ENCODE measurements at regions not wholly inside any gene's neighbourhood (a gene's known extent, or its start where the extent isn't known, plus 50 kb on each side); places are given as distances from the start of the nearest gene placed in this dataset.
A peak's percentile ranks its signal among the peaks of the same experiment; 100 is the strongest.

DNA sequence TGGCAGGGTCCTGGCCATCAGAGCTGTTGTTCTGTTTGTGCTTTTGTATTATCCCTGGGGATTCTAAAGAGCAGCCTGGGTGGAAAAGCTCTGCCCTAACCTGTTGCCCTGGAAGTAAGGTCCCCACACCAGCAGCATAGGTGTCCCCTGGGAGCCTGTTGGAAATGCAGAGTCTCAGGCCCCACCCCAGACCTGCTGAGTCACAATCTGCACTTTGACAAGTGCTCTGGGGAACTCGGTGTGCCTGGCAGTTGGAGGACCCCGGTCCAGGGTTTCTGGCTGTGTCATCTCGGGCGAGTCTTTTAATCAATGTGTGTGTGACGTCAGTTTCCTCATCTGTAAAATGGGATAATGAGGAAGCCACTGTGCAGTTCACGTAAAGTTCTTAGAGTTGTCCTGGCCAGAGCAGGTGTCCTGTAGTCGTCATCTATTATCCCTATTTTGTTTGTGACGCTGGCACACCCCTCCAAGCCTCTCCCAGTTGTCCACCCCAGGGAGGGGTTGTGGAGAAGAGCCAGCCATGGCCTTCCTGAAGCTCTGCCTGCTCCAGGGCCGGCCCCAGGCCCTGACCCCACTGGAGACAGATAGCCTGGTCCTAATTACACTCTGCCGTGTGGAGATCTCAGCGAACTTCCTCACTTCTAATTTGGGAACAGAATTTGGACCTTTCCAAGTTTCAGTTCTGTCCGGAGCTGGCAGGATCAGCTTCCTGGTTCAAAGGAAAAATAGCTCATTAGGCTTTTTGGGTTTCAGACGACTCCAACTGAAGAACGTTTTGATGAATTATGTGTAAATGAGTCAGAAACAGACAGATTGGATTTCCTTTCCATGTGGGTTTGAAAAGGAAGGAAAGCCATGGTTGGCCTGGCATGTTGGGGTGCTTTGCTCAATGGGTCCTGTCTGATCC is 295.7 kb upstream of the FOXF1 start:
- no peak for DNase-seq (ENCODE audit: low spot score)

DNA sequence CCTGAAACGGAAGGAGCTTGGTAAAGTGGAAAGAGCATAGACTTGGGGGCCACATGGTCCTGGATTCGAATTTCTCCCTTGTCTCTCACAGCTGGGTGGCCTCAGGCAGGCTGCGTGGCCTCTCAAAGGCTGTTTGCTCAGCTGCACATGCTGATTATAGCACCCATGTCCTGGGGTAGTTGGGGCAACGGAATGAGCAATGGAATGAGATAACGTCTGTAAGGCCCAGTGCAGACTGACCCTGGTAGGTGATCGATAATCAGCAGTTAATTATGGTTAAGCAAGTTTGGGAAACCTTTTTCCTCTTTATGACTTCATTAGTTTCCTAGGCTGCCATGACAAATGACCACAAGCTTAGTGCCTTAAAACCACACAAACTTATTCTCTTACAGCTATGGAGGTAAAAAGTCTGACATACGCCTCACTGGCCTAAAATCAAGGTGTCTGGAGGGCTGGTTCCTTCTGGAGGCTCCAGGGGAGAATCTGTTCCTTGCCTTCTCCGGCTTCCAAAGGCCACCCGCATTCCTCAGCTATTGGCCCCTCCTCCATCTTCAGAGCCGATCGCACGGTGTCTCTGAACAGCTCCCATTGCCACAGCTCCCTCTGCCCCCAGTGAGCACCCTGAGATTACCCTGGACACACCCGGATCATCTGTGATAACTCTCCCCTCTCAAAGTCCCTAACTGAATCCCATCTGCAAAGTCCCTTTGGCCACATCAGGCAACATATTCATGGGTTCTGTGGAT is 294.9 kb upstream of the FOXF1 start:
- DNase-seq (ENCODE audit: low spot score) = no peak

DNA sequence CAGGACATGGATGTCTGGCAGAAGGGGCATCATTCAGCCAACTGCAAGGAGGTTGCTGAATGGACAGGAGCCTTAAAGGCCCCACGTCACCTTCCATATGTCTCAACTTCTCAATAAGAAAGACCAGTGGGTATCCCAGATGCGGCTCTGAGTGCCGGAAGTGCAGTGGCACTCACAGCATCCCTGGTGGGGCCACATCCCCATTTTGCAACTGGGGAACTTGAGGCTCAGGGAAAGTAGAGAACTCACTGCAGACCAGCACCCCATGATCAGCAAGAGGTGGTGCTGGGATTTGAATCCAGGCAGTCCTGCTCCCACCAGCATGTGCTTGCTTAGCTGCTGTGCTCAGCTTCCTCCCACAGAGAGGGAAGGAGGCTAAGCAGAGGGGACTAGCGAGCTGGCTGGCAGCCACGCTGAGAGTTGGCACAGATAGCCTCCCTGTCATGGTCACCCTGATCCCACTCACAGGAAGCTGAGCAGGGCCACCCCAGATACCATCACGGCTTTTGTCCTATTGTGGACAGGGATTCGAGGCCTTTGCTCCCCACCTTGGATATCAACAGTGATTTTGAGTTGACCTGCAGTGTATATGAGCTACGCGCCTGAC is 294.2 kb upstream of the FOXF1 start:
- no peak for DNase-seq (ENCODE audit: low spot score)

DNA sequence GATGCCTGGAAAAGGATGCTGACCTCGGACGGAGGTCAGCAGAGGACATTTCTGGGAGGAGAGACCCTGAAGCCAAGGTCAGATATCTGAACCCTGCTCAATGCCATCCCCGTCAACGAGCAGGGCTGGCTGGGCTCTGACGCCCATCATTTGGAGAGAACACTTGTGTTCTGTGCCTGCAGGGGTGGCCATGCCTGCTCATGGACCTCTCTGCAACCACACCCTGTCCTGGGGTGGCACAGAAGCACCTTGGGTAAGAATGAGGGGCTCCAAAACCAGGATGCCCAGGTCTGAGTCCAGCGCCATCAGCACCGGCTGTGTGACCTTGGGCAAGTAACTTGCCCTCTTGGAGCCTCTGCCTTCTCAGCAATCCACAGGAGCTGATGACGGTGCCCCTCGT is 293.7 kb upstream of the FOXF1 start:
- DNase-seq (ENCODE audit: low spot score) = no peak

DNA sequence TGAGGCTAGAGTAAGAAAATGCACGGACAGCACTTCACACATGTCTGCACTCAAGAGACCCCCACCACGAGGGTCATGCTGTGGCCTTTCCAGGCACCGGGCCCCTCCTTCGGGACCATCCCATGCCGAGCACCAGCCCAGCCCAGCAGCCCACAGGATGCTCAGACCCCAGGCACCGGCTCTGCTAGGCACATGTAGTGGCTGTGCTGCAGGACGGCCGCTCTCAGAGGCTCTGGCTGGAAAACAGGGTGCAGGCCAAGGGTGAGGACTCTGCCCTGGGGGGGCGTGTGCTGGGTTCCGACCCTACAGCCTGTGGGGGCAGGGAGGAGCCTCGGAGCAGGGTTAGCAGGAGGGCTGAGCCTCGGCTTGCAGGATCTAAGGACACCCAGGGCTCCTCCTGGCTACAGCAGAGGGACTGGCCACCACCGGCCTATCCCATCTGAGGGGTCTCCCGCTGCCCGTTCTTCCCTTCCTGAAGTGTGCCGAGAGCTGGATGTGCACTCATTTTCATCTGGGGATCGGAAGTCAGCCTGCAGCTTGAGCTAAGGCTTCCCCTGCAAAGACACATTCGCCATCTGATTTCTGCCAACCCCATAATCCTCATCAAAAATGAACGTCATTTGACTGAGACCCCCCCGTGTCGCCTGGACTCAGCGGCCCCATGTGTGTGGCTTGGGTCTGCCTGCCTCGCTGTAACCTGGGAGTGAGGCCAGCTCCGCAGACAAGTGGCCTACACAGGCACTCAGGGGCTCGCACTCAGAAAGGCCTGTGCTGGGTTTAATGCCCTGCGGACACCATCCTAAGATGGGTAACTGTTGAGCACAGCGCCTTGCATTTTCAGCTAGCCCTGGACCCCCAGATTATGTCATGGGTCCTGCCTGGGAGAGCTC is 293.1 kb upstream of the FOXF1 start:
- DNase-seq (ENCODE audit: low spot score) = no peak

GRCh38 chr16:86217891-86218270 is 292.4 kb upstream of the FOXF1 start:
- DNase-seq (ENCODE audit: low spot score) = no peak

- DNase-seq (ENCODE audit: low spot score) = no peak
Observed at GRCh38 chr16:86218479-86219170, 291.7 kb upstream of the FOXF1 start.

- DNase-seq (ENCODE audit: low spot score) = no peak
Observed at GRCh38 chr16:86219655-86220445, 290.5 kb upstream of the FOXF1 start.

GRCh38 chr16:86220561-86220960 is 289.8 kb upstream of the FOXF1 start:
- no peak for DNase-seq (ENCODE audit: low spot score)

GRCh38 chr16:86221085-86221484 is 289.2 kb upstream of the FOXF1 start:
- DNase-seq (ENCODE audit: low spot score) = no peak

- no peak for DNase-seq (ENCODE audit: low spot score)
Observed at GRCh38 chr16:86222547-86222946, 287.8 kb upstream of the FOXF1 start.

DNA sequence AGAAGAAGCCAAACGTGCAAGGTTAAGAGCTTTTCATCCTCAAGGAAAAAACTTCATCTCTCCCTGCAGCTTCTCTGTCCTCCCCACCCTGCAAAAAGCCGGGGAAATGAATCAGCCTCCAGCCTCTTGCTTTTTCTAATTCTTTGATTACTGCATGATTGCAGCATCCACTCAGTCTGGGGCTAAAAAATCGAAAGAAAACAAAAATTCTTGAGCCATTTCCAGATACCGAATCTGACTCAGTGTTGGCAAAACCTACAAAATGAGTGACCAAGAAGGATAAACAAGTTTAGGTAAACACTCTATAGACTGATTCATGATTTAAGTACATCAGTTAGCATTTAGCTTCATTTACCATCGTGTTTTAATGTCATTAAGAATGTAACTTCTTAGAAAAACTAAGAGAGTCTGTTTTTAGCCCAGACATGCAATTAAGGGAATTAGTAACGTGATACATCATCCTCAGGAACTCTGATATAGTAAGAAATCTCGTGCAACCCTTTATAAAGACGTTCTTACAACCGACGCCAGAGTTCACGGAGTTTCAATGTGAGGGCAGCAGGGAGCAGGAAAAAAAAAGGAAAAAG is 287.3 kb upstream of the FOXF1 start:
- DNase-seq (ENCODE audit: low spot score) = no peak

GRCh38 chr16:86224126-86224525 is 286.2 kb upstream of the FOXF1 start:
- peak; percentile 15 for DNase-seq (ENCODE audit: low spot score)

GRCh38 chr16:86224629-86225028 is 285.7 kb upstream of the FOXF1 start:
- DNase-seq (ENCODE audit: low spot score) = no peak

- DNase-seq (ENCODE audit: low spot score) = no peak
Observed at GRCh38 chr16:86225905-86226371, 284.4 kb upstream of the FOXF1 start.

GRCh38 chr16:86227041-86227440 is 283.3 kb upstream of the FOXF1 start:
- no peak for DNase-seq (ENCODE audit: low spot score)

GRCh38 chr16:86227801-86228200 is 282.5 kb upstream of the FOXF1 start:
- DNase-seq (ENCODE audit: low spot score) = no peak

DNA sequence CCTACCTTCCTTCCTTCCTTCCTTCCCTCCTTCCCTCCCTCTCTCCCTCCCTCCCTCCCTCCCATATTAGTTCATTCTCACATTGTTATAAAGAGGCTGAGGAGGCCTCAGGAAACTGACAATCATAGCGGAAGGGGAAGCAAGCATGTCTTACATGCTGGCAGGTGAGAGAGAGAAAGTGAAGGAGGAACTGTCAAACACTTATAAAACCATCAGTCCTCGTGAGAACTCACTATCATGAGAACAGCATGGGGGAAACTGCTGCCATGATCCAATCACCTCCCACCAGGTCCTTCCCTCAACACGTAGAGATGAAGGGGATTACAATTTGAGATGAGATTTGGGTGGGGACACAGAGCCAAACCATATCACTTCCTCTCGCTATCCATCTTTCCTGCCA is 281.6 kb upstream of the FOXF1 start:
- no peak for DNase-seq (ENCODE audit: low spot score)

GRCh38 chr16:86229283-86229682 is 281.0 kb upstream of the FOXF1 start:
- no peak for DNase-seq (ENCODE audit: low spot score)
